GM12878 (cell line): ENCODE measurements at regions not wholly inside any gene's neighbourhood (a gene's known extent, or its start where the extent isn't known, plus 50 kb on each side); places are given as distances from the start of the nearest gene placed in this dataset.

Source experiments
- ATAC-seq: fragments of 200-7000 bp; cut with Tn5 transposase; 3 replicates; pipeline ENCODE4 v1.9.1; 2020; ENCODE audit warnings: mild to moderate bottlenecking, moderate library complexity
- BruUV-seq: library from RNA; stranded (reverse); fragments of 400-500 nt; replicated peaks from 2 replicates; lab custom pipeline; 2021; lab: Mats Ljungman, UMichigan
- CTCF ChIA-PET: fragments of 300-600 bp; sonication (Branson Sonifier 250); formaldehyde crosslinking; extraction: SDS; loops from one replicate; lab custom pipeline; 2021; ENCODE audit warnings: inconsistent platforms; lab: Yijun Ruan, JAX
- POLR2A ChIA-PET: fragments of 350-600 bp; formaldehyde crosslinking; extraction: SDS; loops from one replicate; lab custom pipeline; 2021; ENCODE audit warnings: inconsistent platforms; lab: Charles Lee
- RAD21 ChIA-PET: fragments of 300-600 bp; sonication (Branson Sonifier 250); formaldehyde crosslinking; loops from one replicate; lab custom pipeline; 2023; ENCODE audit warnings: antibody characterized with exemption; ENCODE audit not compliant: unreplicated experiment; lab: Charles Lee
- SMC1A ChIA-PET: fragments of 300-600 bp; sonication (Branson Sonifier 250); formaldehyde crosslinking; loops from one replicate; lab custom pipeline; 2023; ENCODE audit not compliant: unreplicated experiment, uncharacterized antibody; lab: Charles Lee
- DNase-seq: peaks from one replicate; pipeline ENCODE4 v3.0.0-alpha.2; 2011; ENCODE audit warnings: low read depth, low spot score
- FAIRE-seq: peaks from 3 replicates; lab custom pipeline; 2011; peaks lifted over from hg19 to GRCh38; lab: Jason Lieb, UNC
- H2AFZ ChIP-seq: 2 replicates; pipeline ENCODE4 v1.6.0; 2011; ENCODE audit warnings: low read depth, low read length, control low read depth; ENCODE audit not compliant: control insufficient read depth
- H3K27ac ChIP-seq: 2 replicates; pipeline ENCODE4 v1.5.1; 2011; ENCODE audit warnings: control low read depth; ENCODE audit not compliant: control insufficient read depth, insufficient read depth
- H3K27me3 ChIP-seq, 2 experiments: replicated peaks in 1 of 2; 2 replicates each; pipeline versions ENCODE4 v1.6.0 to v1.6.1; 2011; ENCODE audit warnings: low read length in 1 of 2; ENCODE audit not compliant: control insufficient read depth in 2 of 2, insufficient read depth in 2 of 2
- H3K36me3 ChIP-seq, 2 experiments: 2 replicates each; pipeline ENCODE4 v1.5.1; 2011; ENCODE audit warnings: low read length in 1 of 2; ENCODE audit not compliant: control insufficient read depth in 2 of 2, insufficient read depth in 2 of 2
- H3K4me1 ChIP-seq: 2 replicates; pipeline ENCODE4 v1.6.1; 2011; ENCODE audit warnings: mild to moderate bottlenecking, low read length, moderate library complexity, mixed read lengths; ENCODE audit not compliant: control insufficient read depth, insufficient read depth
- H3K4me2 ChIP-seq: 2 replicates; pipeline ENCODE4 v1.6.0; 2011; ENCODE audit warnings: control low read depth; ENCODE audit not compliant: control insufficient read depth, insufficient read depth
- H3K4me3 ChIP-seq: fragments of 200-600 bp; sonication (generic); 2 replicates; pipeline ENCODE4 v1.5.1; 2016
- H3K79me2 ChIP-seq: 2 replicates; pipeline ENCODE4 v1.6.0; 2011; ENCODE audit warnings: low read length; ENCODE audit not compliant: control insufficient read depth, insufficient read depth
- H3K9ac ChIP-seq: 2 replicates; pipeline ENCODE4 v1.8.0; 2011; ENCODE audit warnings: low read length, control low read depth, mixed read lengths; ENCODE audit not compliant: control insufficient read depth, insufficient read depth
- H3K9me3 ChIP-seq: replicated peaks from 3 replicates; pipeline ENCODE4 v1.5.1; 2011; ENCODE audit warnings: mild to moderate bottlenecking, low read length; ENCODE audit not compliant: control insufficient read depth, insufficient read depth
- H4K20me1 ChIP-seq: 2 replicates; pipeline ENCODE4 v1.6.0; 2011; ENCODE audit not compliant: control insufficient read depth, insufficient read depth
- CEBPB ChIP-seq, 2 experiments: fragments of 150-350 bp in 1 of 2; IDR thresholded peaks; 2 replicates each; pipeline ENCODE4 v1.6.1; 2012 to 2014; ENCODE audit warnings: low read depth in 2 of 2, low read length in 2 of 2, borderline replicate concordance in 1 of 2, inconsistent platforms in 1 of 2
- IKZF1 ChIP-seq: fragments of 450-650 bp; conservative IDR thresholded peaks from 2 replicates; pipeline ENCODE4 v1.6.1; 2017; ENCODE audit warnings: antibody characterized with exemption, mild to moderate bottlenecking
- KAT2A ChIP-seq: conservative IDR thresholded peaks from 2 replicates; pipeline ENCODE4 v1.6.1; 2011; ENCODE audit warnings: low read depth, low read length; ENCODE audit not compliant: control insufficient read depth
- SPI1 ChIP-seq: IDR thresholded peaks from 2 replicates; pipeline ENCODE4 v1.6.1; 2011; ENCODE audit warnings: low read depth, mild to moderate bottlenecking, low read length, moderate library complexity, borderline replicate concordance; ENCODE audit not compliant: insufficient read depth
- TCF3 ChIP-seq: IDR thresholded peaks from 2 replicates; pipeline ENCODE4 v1.6.1; 2012; ENCODE audit warnings: low read depth, mild to moderate bottlenecking, low read length, borderline replicate concordance; ENCODE audit not compliant: insufficient read depth
- TCF7 ChIP-seq: IDR thresholded peaks from 2 replicates; pipeline ENCODE4 v1.6.1; 2014; ENCODE audit warnings: antibody characterized with exemption, borderline replicate concordance
- WGBS: methylation state at CpG from one replicate; pipeline ENCODE4 v1.1.6; 2016; ENCODE audit warnings: low lambda C conversion rate; ENCODE audit not compliant: insufficient replicate concordance, insufficient coverage; ENCODE audit errors: missing lambda C conversion rate; 5-methylcytosine and 5-hydroxymethylcytosine counted together
- in situ Hi-C: fragments of 300-500 bp; cut with MboI; formaldehyde crosslinking; loops from 9 replicates; pipeline ENCODE4 v1.14.3; 2018; ENCODE audit warnings: mixed read lengths
- intact Hi-C: fragments of 100-400 bp; cut with micrococcal nuclease; formaldehyde crosslinking; loops from one replicate; pipeline ENCODE4 v1.14.2; 2022; ENCODE audit not compliant: unreplicated experiment
- TF ChIP-seq, protein P1 (sequence below): fragments of 150-350 bp; IDR thresholded peaks from 2 replicates; pipeline ENCODE4 v1.6.1; 2016; ENCODE audit warnings: low read depth, low read length

DNA sequence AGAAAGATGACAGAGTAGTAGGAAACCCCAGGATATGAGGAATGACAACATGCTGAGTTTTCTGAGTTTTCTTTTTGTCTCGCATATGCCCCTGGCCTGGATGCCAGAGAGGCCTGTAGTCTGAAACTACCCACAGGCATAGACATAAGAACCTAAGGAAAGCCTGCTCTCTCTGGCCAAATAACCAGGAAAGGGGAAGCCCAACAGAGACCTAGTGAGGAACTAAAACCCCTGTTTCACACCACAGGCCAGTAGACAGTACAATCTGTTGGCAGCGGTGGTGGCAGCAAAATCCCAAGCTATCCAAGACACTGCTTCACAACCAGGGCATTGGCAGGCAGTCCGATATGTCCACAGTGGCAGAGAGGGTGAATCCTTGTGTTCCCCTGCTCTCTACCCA lies 55.0 kb upstream of the DCP1A start:
- Histone ChIP-seq H3K9me3 (no peaks in the 10 kb centered on the region; the same call in 2 of the 3 replicates), H3K27ac (no peak overlapping the region), H3K9ac (no peak overlapping the region), H3K27me3 (no peaks in the 10 kb centered on the region), H3K79me2 (no peaks in the 10 kb centered on the region), H3K4me3 (no peak overlapping the region), H3K4me2 (no peak overlapping the region), H4K20me1 (no peaks in the 10 kb centered on the region), H2AFZ (no peak overlapping the region), H3K4me1 (no peaks in the 10 kb centered on the region), H3K36me3 (no peaks in the 10 kb centered on the region)
- DNase-seq (no peak), FAIRE-seq (no peak), ATAC-seq (no peak)
- ChIA-PET POLR2A (no interaction called here), CTCF (interaction anchor here (0.6 kb wide), 1 partner anchor 20 kb away, joined by 3 read pairs; no protein-coding TSS in a partner anchor), SMC1A (no interaction called here), RAD21 (no interaction called here)
- 49% methylated on average over 3 of the region's 3 CpGs for WGBS
- in situ Hi-C loops = no loop called here
- TF ChIP-seq IKZF1 = no peak
- TF ChIP-seq SPI1 = 0 out of 2 replicates have a peak, but pooled peaks have one; percentile 2
- BruUV-seq = no TSS peak
- intact Hi-C loops = no loop called here

DNA sequence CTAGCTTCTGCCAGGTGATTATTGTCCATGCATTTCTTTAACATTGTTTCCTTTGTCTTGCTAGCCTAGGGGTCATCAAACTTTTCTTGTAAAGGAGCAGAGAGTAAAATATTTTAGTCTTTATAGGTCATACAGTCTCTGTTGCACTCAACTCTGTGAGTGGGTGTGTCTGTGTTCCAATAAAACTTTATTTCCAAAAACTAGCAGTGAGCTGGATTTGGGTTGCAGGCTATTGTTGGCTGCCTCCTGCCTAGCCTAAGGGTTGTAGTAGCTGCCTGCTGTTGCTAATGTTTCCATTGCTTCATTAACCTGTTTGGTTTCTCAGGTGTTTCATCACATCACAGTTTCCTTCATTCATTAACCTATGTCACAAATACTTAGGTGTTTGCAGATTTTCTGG lies 64.0 kb upstream of the DCP1A start:
- Histone ChIP-seq H3K79me2 (no peaks in the 10 kb centered on the region), H3K4me1 (no peaks in the 10 kb centered on the region), H3K36me3 (no peaks in the 10 kb centered on the region), H3K27ac (no peak overlapping the region), H3K4me2 (no peak overlapping the region), H4K20me1 (no peaks in the 10 kb centered on the region), H3K9ac (no peak overlapping the region), H3K4me3 (no peak overlapping the region), H2AFZ (no peak overlapping the region), H3K27me3 (no peaks in the 10 kb centered on the region), H3K9me3 (no peaks in the 10 kb centered on the region; the same call in 1 of the 3 replicates)
- ChIA-PET SMC1A (no interaction called here), POLR2A (no interaction called here), RAD21 (no interaction called here), CTCF (no interaction called here)
- intact Hi-C loops (no loop called here), in situ Hi-C loops (no loop called here)
- TF ChIP-seq CEBPB (IDR thresholded peaks at IDR 0.05; ENCODE audit: borderline replicate concordance in 1 of 2, low read depth in 2 of 2, low read length in 2 of 2) = no peak
- TF ChIP-seq, protein P1, sequence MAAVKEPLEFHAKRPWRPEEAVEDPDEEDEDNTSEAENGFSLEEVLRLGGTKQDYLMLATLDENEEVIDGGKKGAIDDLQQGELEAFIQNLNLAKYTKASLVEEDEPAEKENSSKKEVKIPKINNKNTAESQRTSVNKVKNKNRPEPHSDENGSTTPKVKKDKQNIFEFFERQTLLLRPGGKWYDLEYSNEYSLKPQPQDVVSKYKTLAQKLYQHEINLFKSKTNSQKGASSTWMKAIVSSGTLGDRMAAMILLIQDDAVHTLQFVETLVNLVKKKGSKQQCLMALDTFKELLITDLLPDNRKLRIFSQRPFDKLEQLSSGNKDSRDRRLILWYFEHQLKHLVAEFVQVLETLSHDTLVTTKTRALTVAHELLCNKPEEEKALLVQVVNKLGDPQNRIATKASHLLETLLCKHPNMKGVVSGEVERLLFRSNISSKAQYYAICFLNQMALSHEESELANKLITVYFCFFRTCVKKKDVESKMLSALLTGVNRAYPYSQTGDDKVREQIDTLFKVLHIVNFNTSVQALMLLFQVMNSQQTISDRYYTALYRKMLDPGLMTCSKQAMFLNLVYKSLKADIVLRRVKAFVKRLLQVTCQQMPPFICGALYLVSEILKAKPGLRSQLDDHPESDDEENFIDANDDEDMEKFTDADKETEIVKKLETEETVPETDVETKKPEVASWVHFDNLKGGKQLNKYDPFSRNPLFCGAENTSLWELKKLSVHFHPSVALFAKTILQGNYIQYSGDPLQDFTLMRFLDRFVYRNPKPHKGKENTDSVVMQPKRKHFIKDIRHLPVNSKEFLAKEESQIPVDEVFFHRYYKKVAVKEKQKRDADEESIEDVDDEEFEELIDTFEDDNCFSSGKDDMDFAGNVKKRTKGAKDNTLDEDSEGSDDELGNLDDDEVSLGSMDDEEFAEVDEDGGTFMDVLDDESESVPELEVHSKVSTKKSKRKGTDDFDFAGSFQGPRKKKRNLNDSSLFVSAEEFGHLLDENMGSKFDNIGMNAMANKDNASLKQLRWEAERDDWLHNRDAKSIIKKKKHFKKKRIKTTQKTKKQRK = no peak
- no peak for TF ChIP-seq KAT2A
- TF ChIP-seq TCF3 = no peak
- TF ChIP-seq TCF7 = no peak
- BruUV-seq = no TSS peak
- ATAC-seq = no peak
- no peak for DNase-seq
- FAIRE-seq = no peak
